Thyroid gland (tissue), 4 donors: ENCODE measurements at regions not wholly inside any gene's neighbourhood (a gene's known extent, or its start where the extent isn't known, plus 50 kb on each side); places are given as distances from the start of the nearest gene placed in this dataset.

Experiments used
- CTCF ChIP-seq, 6 experiments: fragments of 200-600 bp in 3 of 6; fragments of 450-650 bp in 3 of 6; sonication (generic) in 3 of 6; IDR thresholded peaks; one replicate each; pipeline ENCODE4 v1.5.1; 2016 to 2019; ENCODE audit warnings: antibody characterized with exemption in 6 of 6, mild to moderate bottlenecking in 2 of 6, inconsistent platforms in 1 of 6, moderate library complexity in 1 of 6
- POLR2A ChIP-seq, 2 donors: fragments of 450-650 bp; IDR thresholded peaks; one replicate each; pipeline ENCODE4 v1.6.1; 2017; ENCODE audit warnings: antibody characterized with exemption in 2 of 2, mild to moderate bottlenecking in 2 of 2, moderate library complexity in 1 of 2

GRCh38 chr4:126799416-126799815, 833.3 kb upstream of the INTU start:
- TF ChIP-seq CTCF (IDR thresholded peaks at IDR 0.05) (no peak), POLR2A (IDR thresholded peaks at IDR 0.05) (no peak)
